COLO668 (cell line): ENCODE measurements at regions not wholly inside any gene's neighbourhood (a gene's known extent, or its start where the extent isn't known, plus 50 kb on each side); places are given as distances from the start of the nearest gene placed in this dataset.
"Not testable (repeated sequence)": the region's sequence is repeated elsewhere in the genome, so short reads cannot be mapped to it uniquely, and the experiment has no call there.

Experiments
- DNase-seq: peaks from one replicate; lab custom pipeline; 2025; ENCODE audit not compliant: unreplicated experiment; lab: John Stamatoyannopoulos, UW

DNA sequence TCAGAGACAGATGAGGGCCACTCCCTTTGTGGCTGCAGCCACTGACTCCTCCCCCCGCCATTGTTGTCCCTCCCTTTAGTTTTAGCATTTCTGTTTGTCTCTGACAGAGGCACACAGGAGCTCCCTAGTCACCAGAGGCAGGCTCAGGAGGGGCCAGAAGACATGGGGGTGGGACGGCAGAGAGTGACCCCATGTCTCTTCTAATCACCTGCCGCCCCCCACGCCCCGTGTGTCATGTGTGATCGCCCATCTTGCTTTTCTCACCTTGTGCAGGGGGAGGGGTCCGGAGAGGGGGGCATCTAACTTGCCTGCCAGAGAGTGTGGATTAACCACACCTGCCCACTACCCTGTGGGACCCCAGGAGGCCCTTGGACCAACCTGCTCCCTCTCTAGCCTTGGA, 246.7 kb upstream of the TP53TG3C start:
- not testable (repeated sequence) for DNase-seq

DNA sequence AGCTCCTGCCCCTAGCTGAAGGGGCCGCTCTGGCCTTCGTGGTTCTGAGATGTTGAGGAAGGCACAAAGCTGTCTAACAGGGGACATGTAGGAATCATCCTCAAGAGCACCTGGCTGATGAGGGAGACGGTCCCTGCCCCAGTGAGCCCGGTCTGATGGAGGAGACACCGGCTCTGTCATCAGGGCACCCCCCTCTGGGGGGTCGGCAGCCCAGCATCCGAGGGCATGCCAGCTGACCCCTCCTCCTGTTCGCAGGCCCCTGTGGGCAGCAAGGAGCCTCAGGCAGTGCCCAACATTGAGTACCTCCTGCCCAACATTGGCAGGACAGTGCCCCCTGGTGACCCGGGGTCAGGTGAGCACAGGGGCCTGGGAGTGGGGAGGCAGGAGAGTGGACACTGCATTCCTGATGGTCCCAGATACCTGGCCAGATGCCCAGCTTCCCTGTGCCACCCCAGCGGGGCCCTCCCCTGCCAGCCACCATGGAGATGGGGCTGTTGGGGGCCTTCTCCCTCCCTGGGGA, 247.9 kb upstream of the TP53TG3C start:
- not testable (repeated sequence) for DNase-seq

DNA sequence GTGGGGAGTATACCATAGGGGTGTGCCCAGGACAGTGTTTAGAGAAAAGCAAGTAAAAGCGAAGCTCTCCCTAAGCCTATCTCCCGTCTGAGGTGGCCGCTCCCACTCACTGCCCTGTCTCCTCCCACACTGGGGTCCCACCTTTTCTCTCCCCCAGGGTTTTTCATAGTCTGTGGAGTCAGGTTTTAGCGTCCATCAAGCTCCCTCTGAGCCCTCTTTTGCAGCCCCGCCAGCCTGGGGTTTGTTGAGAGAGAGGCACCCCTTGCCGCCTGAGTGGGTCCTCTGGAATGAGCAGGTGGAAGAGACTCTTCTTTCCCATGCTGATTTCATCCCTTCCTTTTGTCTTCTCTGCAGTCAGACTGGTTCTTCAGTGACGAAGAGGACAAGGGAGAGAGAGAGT, 248.7 kb upstream of the TP53TG3C start:
- DNase-seq = not testable (repeated sequence)

DNA sequence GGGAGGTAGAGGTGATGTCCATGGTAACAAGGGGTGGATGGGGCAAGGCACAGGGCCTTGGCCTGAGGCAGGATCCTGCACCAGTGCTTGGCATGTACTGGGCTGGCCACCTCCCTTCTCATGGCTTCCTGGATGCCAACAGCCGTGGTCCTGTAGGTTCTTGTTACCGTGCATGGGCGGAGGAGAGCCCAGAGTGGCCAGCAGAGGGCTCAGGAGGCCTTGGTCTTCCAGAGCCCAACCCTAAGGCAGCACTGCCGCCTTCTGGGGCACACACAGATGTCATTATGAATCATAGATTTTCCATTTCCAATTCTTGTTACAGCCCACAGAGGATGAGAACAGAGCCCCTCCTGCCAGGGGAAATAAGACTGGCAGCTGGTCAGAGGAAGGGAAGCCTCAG, 254.2 kb upstream of the TP53TG3C start:
- DNase-seq = not testable (repeated sequence)

GRCh38 chr16:32937929-32938328, 256.1 kb upstream of the TP53TG3C start:
- not testable (repeated sequence) for DNase-seq

- not testable (repeated sequence) for DNase-seq
Measured at GRCh38 chr16:32932240-32933040, 256.5 kb upstream of the TP53TG3 start.

DNA sequence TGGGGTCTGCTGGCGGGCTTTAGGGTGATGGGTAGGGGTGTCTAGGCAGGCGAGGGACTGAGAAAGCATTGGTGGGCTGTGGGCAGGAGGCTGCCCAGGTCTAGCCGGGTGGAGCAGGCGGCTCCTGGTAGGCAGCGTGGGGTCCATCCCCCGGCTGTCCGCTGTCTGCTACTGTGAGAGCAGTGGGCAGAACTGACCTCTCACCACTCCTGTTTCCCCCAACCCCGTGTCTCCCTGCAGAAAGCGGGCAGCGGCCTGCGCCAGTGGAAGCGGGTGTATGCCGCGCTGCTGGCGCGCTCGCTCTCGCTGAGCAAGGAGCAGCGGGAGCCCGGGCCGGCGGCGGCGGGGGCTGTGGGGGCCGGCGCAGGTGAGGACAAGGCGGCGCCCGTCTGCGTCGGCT, 249.2 kb upstream of the TP53TG3 start:
- not testable (repeated sequence) for DNase-seq

DNA sequence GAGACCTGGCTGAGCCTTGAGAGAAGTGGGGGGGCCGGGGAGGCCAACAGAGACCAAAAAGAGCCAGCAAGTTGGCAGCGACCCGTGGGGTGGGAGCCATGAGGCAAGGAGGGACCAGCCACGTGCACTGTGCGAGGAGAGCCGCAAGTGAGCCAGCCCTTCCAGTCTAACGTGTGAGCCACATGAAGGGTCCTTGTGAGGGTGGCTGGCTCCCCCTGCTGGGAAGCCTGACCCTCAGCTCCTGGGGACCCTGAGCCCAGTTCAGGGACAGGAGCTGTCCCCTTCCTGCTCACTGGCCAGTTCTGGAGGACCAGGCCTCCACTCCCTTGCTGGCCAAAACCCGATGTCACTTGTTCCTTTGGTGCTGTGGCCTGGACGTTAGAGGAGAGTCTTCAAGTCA, 246.6 kb upstream of the TP53TG3 start:
- peak; percentile 66 for DNase-seq

GRCh38 chr16:32915346-32915745, 239.4 kb upstream of the TP53TG3 start:
- not testable (repeated sequence) for DNase-seq

DNA sequence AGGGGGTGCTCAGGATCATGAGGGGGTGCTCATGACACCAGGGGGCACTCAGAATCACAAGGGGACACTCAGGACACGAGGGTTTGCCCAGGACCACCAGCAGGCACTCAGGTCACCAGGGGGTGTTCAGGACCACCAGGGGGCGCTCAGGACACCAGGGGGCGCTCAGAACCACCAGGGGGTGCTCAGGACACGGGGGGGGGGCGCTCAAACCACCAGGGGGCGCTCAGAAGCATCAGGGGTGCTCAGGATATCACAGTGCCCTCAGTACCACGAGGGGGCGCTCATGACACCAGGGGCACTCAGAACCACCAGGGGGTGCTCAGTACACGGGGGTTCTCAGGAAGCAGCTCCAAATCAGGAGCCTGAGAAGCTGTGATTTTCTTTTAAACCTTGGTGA, 221.8 kb upstream of the TP53TG3 start:
- peak; percentile 26 for DNase-seq

DNA sequence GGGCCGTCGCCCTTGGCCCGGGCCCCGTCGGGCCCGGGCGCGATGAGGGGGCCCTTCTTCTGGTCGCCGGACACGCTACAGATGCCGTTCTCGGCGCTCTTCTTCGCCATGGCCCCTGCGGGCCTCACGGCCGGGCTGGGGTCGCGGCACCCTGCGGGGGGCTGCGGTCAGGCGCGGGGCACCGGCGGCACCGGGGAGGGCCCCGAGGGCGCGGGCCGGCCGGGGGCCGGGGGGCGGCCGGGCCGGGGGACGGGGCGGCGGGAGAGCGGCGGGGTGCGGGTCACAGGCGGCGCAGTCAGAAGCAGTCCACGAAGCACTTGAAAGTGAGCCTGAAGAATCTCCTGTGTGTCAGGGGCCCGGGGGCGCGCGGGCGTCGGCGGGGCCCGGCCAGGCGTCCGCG, 209.4 kb upstream of the TP53TG3 start:
- not testable (repeated sequence) for DNase-seq

- DNase-seq = not testable (repeated sequence)
Measured at GRCh38 chr16:32884556-32884955, 208.6 kb upstream of the TP53TG3 start.

DNA sequence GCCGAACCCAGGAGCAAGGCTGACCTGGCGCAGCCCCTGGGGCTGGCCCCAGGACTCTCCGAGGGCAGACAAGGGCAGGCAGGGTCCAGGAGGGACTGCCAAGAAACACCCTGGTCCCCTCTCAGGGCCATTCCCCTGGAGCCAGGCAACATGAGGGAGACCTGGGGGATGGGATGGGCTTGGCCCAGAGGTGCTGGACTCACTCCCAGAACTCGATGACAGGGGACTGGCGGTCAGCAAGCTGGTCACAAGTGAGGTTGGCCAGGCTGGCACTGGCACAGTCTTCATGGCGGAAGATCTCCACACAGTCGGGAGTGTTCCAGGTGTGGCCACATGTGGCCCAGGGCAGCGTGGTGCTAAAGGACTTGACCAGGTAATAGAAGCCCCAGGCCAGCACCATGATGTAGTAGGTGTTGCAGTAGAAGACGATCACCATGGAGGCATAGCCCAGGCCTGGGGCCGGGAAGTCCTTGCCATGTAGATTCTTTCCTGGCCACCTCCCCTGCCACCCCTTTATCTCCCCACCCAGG, 206.4 kb upstream of the TP53TG3 start:
- not testable (repeated sequence) for DNase-seq

DNA sequence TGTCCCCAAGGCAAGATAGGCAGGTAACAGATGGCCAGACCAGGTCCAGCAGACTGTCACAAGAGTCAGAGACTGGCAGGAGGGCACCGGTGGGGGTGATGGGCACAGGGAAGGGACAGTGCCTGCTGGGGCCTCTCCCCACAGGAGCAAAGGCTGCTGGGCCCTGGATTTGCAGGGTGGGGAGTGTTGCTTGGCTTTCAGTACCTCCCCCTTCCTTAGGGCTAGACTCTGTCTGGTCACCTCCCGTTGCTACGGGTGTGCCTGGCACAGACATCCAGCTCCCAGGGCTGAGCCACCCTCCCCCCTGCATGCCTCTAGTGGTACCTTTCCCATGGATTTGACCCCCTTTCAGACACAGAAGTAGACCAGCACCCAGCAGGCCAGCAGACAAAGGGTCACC, 205.7 kb upstream of the TP53TG3 start:
- DNase-seq = not testable (repeated sequence)

DNA sequence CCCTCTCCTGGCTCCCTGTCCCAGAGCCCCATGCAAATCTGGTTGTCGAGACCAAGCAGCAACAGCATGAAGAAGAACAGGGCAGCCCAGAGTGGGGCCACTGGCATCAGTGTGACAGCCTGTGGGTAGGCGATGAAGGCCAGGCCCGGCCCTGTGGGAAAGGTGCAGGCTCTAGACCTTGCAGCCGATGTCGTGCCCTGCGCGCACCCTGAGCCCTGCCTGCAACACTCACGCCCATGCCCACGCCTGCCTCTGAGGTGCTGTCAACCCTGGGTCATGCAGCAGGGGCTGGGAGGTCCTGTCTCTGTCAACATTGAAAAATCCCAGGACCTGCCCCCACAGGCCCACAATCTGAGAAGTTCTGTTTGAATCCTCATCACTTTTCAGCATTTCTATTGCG, 204.0 kb upstream of the TP53TG3 start:
- not testable (repeated sequence) for DNase-seq

DNA sequence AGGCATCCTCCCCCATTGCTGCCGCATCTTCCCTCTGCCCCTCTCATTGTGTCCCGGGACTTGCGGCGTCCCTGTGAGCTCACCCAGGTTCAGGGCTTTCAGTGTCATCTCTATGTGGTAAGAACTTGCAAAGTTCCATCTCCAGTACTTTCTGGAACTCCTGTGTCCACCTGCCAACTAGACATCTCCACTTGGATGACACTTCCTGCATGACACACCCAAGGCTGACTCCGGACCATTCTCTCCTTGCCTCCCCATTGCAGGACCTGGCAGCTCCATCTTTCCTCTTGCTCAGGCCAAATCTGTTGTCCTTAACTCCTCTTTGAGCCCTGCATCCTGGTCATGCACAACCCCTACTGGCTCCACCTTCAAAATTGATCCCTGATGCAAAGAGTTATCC, 200.8 kb upstream of the TP53TG3 start:
- DNase-seq = not testable (repeated sequence)

DNA sequence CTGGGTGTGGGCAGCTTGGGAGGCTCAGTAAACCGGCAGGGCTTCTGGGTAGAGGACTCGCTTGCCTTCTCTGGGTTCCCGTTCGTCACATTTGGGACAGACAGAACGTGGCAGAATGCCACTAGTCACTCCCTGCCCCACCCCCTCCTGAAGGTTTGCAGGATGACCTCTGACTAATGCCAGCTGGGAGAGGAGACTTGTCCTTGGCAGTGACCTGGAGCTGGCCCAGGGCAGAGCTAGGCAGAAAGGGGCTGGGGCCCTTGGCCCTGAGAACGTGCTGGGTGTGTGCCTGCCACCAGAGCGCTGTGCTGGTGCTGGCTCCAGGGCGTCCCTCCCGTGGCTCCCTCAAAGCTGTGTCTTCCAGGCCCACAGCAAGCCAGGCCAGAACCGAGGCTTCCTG, 197.8 kb upstream of the TP53TG3 start:
- not testable (repeated sequence) for DNase-seq

DNA sequence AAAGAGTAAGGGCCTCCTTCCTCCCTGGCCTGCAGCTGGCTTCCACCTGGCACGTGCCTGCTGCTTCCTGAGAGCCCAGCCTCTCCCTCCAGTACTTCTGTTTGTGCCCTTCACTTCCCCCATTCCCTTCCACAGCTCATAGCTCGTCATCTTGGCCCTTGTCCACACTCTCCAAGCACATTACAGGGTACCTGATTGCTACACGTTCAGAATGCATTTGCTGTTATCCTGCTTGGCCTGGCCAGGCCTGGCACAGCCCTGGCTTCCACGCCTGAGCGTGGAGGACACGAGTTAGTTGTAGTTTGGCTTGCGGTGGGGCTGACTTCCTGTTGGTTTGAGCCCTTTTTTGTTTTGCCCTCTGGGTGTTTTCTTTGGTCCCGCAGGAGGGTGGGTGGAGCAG, 197.2 kb upstream of the TP53TG3 start:
- DNase-seq = not testable (repeated sequence)

- DNase-seq = not testable (repeated sequence)
Measured at GRCh38 chr16:32870628-32871027, 194.7 kb upstream of the TP53TG3 start.

DNA sequence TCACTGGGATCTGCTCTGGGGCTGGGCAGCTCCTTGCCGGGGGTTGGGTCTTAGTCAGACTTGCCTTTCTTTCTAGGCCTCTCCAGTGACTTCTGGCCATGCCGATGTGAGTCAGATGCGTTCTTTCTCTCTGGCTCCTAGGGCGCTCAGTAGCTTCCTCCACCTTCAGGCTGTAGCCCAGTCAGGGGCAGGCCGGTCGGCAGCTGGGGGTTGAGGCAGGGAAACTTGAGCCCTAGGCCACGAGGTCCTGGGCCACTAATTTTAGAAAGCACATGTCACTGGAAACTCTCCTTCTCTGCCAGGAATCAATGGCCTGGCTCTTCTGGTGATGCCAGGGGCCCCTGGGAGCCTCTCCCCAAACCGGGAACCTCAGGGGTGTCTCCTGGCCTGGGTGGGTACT, 192.4 kb upstream of the TP53TG3 start:
- DNase-seq = not testable (repeated sequence)

- DNase-seq = not testable (repeated sequence)
Measured at GRCh38 chr16:32865284-32865683, 189.3 kb upstream of the TP53TG3 start.

DNA sequence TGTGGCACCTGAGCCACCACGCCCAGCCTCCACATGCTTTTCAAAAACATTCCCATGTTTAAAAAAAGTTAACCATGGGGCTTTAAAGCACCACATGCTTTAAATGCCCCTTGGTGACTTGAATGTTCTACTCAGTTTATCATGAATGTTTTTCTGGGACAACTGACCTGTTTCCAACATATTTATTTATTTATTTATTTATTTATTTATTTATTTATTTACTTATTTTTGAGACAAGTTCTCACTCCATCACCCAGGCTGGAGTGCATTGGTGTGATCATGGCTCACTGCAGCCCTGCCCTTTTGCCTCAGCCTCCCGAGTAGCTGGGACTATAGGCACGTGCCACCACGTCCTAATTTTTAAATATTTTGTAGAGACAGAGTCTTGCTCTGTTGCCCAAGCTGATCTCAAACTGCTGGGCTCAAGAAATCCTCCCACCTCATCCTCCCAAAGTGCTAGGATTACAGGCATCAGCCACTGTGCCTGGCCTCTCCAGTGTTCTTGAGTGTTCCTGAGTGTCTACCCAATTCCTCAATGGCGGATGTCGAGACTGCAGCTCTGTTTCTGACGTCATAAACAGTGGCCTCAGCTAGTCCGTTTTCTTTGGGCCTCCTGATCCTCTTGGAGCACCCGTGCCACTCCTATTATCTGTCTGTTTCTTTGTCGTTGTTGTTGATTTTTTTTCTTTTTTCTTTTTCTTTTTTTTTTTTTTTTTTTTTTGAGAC, 185.7 kb upstream of the TP53TG3 start:
- not testable (repeated sequence) for DNase-seq
